Fibroblast of the conjunctiva (primary cell): ENCODE measurements at regions not wholly inside any gene's neighbourhood (a gene's known extent, or its start where the extent isn't known, plus 50 kb on each side); places are given as distances from the start of the nearest gene placed in this dataset.

Experiments used
- DNase-seq: peaks from one replicate; pipeline ENCODE4 v3.0.0-alpha.2; 2010; ENCODE audit warnings: low read depth

GRCh38 chr4:176011529-176011928, 54.1 kb upstream of the WDR17 start:
- no peak for DNase-seq

GRCh38 chr4:176013476-176014247, 52.0 kb upstream of the WDR17 start:
- DNase-seq, result no peak

GRCh38 chr4:176014583-176015108, 51.0 kb upstream of the WDR17 start:
- no peak for DNase-seq
